ENCODE measurements at regions not wholly inside any gene's neighbourhood (a gene's known extent, or its start where the extent isn't known, plus 50 kb on each side); places are given as distances from the start of the nearest gene placed in this dataset.
A peak's percentile ranks its signal among the peaks of the same experiment; 100 is the strongest.
"Not testable (repeated sequence)": the region's sequence is repeated elsewhere in the genome, so short reads cannot be mapped to it uniquely, and the experiment has no call there.

GRCh38 chr1:120941066-120941465, 51.5 kb downstream of the PPIAL4A start:
- not testable (repeated sequence) for DNase-seq

DNA sequence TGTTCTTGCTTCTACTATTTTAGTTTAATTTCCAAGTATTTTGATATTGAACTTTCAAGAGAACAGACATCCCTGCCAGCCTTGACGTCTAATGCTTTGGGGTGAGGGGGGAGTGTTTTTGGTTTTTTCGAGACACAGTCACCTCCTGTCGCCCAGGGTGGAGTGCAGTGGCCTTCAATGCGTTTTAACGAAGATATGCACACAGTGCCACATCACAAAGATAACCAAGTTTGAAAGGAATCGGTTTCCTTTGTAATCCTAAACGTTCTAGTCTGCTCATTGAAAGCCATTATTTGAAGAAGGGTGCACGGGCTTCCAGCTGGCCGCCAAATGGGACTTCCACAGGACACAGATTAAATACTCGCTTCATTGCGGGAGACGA, 52.3 kb downstream of the PPIAL4A start:
- peak; percentile 32 for DNase-seq

DNA sequence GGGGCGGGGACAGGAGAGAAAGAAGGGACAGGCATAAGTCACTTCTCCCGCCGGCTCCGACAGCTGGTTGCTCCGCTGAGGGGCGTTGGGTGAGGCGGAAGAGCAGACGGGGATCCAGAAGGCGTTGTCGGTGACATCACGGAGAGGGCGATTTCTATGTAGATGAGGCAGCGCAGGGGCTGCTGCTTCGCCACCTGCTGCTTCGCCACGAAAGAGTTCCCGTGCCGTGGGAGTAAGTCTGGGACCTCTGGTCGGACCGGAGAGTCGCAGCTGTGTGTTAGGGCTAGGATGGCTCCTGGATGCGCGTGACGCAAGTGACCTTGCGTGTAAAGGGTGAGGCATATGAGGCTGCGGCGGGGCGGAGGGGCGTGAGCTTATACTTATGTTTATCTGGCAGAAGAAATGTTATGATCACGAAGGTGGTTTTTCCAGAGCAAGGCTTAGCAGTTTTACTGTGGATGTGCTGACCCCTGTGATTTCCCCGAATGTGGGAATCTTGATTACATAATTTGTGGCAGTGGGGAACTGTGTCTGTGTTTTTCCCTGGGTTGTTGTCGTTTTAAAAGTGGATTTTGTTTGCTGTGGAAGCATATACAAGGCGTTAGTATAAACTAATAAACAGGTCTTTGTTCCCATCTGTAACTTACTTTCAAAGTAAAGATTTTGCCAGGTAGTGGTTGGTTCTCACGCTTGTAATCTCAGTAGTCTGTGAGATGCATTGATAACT, 52.8 kb downstream of the PPIAL4A start:
- peak; percentile 72 for DNase-seq

- not testable (repeated sequence) for DNase-seq
Measured at GRCh38 chr1:120942945-120943319, 53.4 kb downstream of the PPIAL4A start.

DNA sequence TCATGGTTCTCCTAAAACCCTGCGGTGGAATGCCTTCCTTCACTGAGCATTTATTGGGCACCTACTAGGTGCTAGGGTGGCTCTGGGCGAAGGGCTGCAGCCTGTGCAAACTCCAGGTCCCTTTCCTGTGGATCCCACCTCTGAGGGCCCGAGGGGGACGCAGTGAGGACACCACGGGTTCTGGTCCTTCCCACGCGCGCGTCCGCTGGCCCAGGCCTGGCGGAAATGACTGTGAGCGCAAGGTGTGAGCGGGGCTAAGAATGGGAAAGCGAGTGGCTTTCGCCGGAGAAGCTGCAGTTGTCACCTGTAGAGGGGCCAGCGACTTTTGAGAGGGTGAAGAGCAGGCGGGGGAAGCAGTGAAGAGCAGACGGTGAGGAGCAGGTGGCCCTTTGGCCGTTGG, 55.1 kb downstream of the PPIAL4A start:
- not testable (repeated sequence) for DNase-seq

GRCh38 chr1:120945122-120945521, 55.6 kb downstream of the PPIAL4A start:
- DNase-seq: not testable (repeated sequence)

DNA sequence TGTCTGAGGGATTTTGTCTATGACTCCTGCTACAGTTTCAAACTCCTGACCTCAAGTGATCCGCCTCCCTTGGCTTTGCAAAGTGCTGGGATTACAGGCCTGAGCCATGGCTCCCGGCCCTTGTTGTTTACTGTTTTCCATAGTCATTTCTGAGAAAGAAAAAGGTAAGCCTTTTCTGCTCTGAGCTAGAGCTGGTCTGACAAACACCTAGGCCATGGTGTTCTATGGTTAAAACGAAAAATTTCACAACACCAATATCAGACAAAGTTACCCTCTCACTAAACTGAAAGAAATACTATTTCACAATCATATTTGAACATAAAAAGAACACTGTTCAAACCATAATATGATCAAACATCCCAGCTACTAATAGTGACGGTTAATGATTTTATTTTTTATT, 57.5 kb downstream of the PPIAL4A start:
- not testable (repeated sequence) for DNase-seq

DNA sequence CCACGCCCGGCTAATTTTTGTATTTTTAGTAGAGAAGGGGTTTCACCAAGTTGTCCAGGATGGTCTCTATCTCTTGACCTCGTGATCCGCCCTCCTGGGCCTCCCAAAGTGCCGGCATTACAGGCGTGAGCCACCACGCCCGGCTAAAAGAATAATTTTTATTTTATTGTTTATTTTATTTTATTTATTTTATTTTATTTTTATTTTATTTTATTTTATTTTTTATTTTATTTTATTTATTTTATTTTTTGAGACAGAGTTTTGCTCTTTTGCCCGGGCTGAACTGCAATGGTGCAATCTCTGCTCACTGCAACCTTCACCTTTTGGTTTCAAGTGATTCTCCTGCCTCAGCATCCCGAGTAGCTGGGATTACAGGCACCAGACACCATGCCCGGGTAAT, 60.2 kb downstream of the PPIAL4A start:
- not testable (repeated sequence) for DNase-seq

DNA sequence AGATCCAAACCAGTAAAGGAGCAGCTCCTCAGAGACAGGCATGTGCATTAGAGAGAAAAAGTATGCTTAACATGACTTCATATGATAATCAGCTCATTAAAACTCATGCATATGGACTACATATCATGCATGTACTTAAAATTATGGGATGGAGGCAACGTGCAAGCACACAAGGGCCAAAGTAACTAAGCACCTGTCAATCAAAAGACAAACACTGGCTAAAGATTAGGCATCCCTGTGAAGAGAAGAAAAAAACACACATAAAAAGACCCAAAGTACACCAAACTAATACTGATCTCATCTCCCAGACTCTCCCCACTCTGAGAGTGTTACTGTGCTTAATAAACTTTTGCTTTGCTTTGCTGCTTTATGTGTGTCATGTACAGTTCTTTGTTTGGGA, 61.1 kb downstream of the PPIAL4A start:
- not testable (repeated sequence) for DNase-seq

- not testable (repeated sequence) for DNase-seq
Measured at GRCh38 chr1:120951100-120951499, 61.5 kb downstream of the PPIAL4A start.

GRCh38 chr1:120952207-120952870, 62.8 kb downstream of the PPIAL4A start:
- DNase-seq: not testable (repeated sequence)

DNA sequence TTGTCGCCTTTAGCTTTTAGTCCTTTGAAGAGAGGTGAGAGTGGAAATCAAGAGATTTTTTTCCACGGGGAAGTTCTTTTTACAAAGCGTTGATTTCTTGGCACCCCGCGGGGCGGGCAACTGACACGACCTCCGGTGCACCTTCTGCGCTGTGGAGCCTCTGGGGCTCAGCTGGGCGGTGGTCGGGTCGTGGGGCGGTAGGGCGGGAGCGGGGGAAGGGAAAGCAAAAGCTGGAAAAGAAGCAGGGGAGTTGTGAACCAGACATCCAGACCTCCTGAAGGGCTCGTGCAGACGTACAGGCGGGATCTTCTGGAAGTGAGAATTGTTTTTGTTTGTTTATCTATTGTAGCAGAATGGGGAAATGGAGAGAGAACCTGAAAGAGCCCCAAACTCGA, 63.3 kb downstream of the PPIAL4A start:
- DNase-seq: not testable (repeated sequence)

DNA sequence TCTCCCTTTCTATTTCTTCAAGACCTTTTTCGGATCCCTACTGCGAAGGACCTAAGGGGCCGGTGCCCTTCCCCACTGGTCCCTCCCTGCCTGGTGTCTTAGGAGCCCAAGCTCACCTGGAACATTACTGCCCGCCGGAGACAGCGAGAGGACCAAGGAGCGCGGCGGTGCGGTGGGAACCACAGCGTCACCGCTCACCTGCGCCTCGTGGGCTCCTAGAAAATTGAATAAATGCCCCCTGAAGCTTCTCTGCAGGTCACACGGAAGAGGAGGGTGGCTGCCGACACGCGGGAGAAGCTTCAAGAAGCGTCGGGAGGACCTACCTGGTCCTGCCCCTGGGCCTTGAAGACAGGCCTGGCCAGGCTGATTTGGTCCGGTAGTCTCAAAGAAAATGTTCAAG, 65.2 kb downstream of the PPIAL4A start:
- DNase-seq: no peak

DNA sequence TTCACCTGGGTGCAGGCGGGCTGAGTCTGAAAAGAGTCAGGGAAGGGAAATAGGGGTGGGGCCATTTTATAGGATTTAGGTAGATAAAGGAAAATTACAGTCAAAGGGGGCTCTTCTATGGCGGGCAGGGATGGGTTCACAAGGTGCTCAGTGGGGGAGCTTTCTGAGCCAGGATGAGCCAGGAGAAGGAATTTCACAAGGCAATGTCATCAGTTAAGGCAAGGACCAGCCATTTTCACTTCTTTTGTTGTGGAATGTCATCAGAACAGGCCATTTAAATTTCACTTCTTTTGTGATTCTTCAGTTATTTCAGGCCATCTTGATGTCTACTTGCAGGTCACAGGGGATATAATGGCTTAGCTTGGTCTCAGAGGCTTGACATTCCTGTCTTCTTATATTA, 66.4 kb downstream of the PPIAL4A start:
- DNase-seq: not testable (repeated sequence)

DNA sequence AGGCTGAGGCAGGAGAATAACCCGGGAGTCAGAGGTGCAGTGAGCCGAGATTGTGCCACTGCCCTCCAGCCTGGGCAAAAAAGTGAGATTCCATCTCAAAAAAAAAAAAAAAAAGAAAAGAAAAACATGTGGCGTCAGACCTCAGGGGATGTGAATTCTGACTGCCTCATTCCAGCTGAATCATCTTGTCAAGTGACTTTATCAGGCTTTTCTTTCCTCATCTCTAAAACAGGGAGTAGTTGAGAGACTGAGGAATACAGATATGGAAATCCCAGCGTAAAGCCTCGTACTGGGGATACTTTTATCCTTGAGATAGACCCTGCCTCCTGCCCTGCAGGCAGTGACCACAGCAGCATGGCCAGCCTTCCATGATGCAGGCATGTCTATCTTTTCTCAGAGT, 76.4 kb downstream of the PPIAL4A start:
- not testable (repeated sequence) for DNase-seq

DNA sequence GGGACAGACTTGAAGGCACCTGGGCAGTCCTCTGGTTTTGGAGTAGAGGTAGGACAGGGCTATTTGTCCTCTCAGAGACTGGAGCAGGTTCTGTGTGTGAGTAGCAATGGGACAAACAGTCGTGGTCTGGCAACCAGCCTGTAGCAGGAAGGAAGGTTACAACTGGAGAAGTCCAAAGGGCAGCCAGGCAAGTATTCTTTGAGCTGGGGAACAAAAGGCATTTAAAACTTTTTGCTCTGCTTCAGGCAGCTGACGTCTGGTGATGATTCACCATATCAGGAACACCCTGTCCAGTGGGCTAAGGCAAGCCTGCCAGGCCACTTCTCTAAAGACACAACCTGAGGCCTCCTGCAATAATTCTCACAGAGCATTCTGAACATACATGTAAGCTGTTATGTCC, 83.3 kb downstream of the PPIAL4A start:
- DNase-seq: not testable (repeated sequence)

DNA sequence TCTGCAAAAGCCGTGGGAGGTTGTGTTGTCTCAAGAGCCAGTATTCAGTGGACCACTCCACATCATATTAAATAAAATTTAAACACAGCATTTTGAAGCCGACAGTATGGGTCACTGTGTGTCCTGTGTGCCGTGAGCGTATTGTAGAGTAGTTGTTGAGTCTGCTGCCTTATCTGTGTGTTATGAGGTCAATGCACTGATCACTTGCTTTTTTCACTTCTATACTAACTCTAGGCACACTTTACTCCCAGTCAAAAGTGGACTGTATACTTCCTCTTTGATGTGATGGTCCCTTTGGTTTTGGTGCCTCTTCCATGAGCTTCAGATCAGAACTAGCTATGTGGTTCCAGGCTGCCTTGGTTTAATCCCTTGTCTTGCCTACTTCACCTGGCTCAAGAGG, 84.3 kb downstream of the PPIAL4A start:
- DNase-seq: not testable (repeated sequence)

GRCh38 chr1:120977279-120977678, 87.7 kb downstream of the PPIAL4A start:
- not testable (repeated sequence) for DNase-seq

GRCh38 chr1:120981489-120982094, 92.0 kb downstream of the PPIAL4A start:
- not testable (repeated sequence) for DNase-seq

DNA sequence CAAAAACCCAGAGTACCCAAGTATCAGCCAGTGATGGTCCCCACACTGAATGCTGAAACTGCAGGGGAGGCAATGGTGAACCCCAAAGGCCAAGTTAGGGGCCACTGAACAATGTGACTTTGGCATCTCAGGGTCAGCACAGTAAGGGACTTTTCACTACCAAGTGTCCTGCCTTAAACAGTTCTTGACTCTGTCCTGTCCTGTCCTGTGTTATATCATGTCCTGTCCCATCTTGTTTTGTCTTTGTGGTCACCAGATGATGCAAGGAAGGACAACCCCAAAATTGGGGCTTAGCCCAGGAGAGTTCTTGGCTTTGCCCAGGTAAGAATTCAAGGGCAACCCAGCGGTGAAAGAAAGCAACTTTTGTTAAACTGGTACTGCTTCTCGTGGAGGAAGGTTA, 105.0 kb downstream of the PPIAL4A start:
- DNase-seq: not testable (repeated sequence)

DNA sequence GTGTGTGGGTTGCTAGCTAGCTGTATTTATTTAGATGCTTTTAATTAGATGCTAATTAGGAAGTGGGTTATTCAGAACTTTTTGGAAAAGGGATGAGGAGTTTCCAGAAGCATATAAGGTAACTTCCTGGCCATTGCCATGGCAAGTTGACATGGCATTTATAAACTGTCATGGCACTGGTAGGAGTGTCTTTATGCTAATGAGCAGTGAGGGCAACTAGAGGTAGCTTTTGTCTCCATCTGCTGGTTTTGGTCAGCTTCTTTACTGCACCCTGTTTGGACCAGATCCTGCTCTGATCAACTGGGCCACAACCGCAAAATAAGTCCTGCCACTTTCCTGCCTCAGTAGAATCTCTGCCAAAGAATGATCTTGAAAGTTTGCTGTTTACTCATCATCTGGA, 105.5 kb downstream of the PPIAL4A start:
- not testable (repeated sequence) for DNase-seq

DNA sequence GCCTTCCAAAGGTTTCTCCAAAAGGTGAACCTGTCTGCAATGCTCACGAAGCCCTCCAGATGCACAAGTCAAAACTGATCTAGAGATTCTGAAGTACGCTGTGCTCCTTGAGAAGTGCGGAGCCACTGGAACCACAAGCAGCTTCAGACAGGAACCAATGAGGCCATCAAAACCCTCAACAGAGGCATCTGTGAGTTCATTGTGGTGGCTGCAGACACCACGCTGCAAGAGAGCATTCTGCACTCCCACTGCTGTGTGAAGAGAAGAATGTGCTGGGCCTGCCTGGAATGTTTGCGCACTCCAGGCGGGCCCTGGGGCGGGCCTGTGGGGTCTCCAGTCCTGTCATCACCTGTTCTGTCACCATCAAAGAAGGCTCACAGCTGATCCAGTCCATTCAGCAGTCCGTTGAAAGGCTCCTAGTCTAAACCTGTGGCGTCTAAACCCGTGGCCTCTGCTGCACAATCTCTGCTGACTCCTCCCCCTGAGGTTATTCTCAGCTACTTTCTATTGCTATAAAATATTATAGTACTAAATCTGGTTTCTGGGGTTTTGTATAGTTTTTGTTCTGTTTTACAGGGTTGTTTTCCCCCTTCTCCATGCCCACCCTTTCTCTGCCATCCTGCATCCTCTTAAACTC, 111.6 kb downstream of the PPIAL4A start:
- DNase-seq: not testable (repeated sequence)

GRCh38 chr1:121003230-121003629, 113.7 kb downstream of the PPIAL4A start:
- not testable (repeated sequence) for DNase-seq

GRCh38 chr1:121006826-121007225, 117.3 kb downstream of the PPIAL4A start:
- DNase-seq: not testable (repeated sequence)
